B cell (primary cell): ENCODE measurements at regions not wholly inside any gene's neighbourhood (a gene's known extent, or its start where the extent isn't known, plus 50 kb on each side); places are given as distances from the start of the nearest gene placed in this dataset.

Source experiments
- ATAC-seq: fragments of 200-7000 bp; cut with Tn5 transposase; one replicate; pipeline ENCODE4 v1.10.0; 2021; ENCODE audit warnings: low read depth, mild to moderate bottlenecking, moderate number of reproducible peaks, moderate library complexity
- CTCF ChIA-PET: fragments of 350-600 bp; sonication (Branson Sonifier 250); formaldehyde crosslinking; loops from one replicate; lab custom pipeline; 2021; ENCODE audit warnings: antibody characterized with exemption, inconsistent platforms; lab: Charles Lee
- POLR2A ChIA-PET: fragments of 350-600 bp; sonication (Branson Sonifier 250); formaldehyde crosslinking; loops from one replicate; lab custom pipeline; 2021; ENCODE audit warnings: antibody characterized with exemption; lab: Charles Lee
- DNase-seq: peaks from one replicate; pipeline ENCODE4 v3.0.0; 2013
- H2AFZ ChIP-seq: 2 replicates; pipeline ENCODE4 v1.6.1; 2012; ENCODE audit warnings: mild to moderate bottlenecking, low read depth, low read length; ENCODE audit not compliant: insufficient read depth, poor library complexity, severe bottlenecking
- H3K27ac ChIP-seq, 2 donors: 1 replicate in 1 of 2; 2 replicates in 1 of 2; pipeline ENCODE4 v1.5.1; 2012 to 2013; ENCODE audit warnings: low read length in 2 of 2, mild to moderate bottlenecking in 2 of 2, moderate library complexity in 1 of 2
- H3K27me3 ChIP-seq, 4 experiments: fragments of 200-600 bp in 1 of 4; sonication (generic) in 1 of 4; replicated peaks in 1 of 4; 1 replicate in 2 of 4; 2 replicates in 2 of 4; pipeline versions ENCODE4 v1.6.1 to v1.7.0; 2013 to 2016; ENCODE audit warnings: low read length in 3 of 4, mild to moderate bottlenecking in 2 of 4, mixed read lengths in 1 of 4, moderate library complexity in 1 of 4; ENCODE audit not compliant: insufficient read depth in 4 of 4, control insufficient read depth in 3 of 4; ENCODE audit errors: control extremely low read depth in 1 of 4
- H3K36me3 ChIP-seq, 2 experiments: replicated peaks in 1 of 2; 1 replicate in 1 of 2; 2 replicates in 1 of 2; pipeline versions ENCODE4 v1.6.1 to v1.7.1; 2013; ENCODE audit warnings: low read length in 1 of 2; ENCODE audit not compliant: insufficient read depth in 2 of 2, control insufficient read depth in 1 of 2; ENCODE audit errors: control extremely low read depth in 1 of 2, extremely low read depth in 1 of 2
- H3K4me1 ChIP-seq, 2 donors: fragments of 200-600 bp in 1 of 2; sonication (generic) in 1 of 2; 1 replicate in 1 of 2; 2 replicates in 1 of 2; pipeline versions ENCODE4 v1.5.1 to v1.6.1; 2013 to 2017; ENCODE audit warnings: low read length in 2 of 2; ENCODE audit not compliant: control insufficient read depth in 2 of 2, insufficient read depth in 2 of 2
- H3K4me2 ChIP-seq: replicated peaks from 2 replicates; pipeline ENCODE3; 2012; ENCODE audit warnings: mild to moderate bottlenecking, low read depth, low read length; ENCODE audit not compliant: poor library complexity, severe bottlenecking
- H3K4me3 ChIP-seq, 5 experiments: fragments of 200-600 bp in 1 of 5; sonication (generic) in 1 of 5; 1 replicate in 3 of 5; 2 replicates in 2 of 5; pipeline versions ENCODE4 v1.5.1 to v1.7.0; 2011 to 2016; ENCODE audit warnings: low read length in 4 of 5, mild to moderate bottlenecking in 4 of 5, low read depth in 2 of 5, control low read depth in 1 of 5, moderate library complexity in 1 of 5; ENCODE audit not compliant: insufficient read depth in 1 of 5; ENCODE audit errors: control extremely low read depth in 1 of 5, extremely low read depth in 1 of 5
- H3K79me2 ChIP-seq: fragments of 200-600 bp; sonication (generic); one replicate; pipeline ENCODE4 v1.6.0; 2016; ENCODE audit warnings: low read length; ENCODE audit not compliant: control insufficient read depth, insufficient read depth
- H3K9ac ChIP-seq: fragments of 200-600 bp; sonication (generic); 2 replicates; pipeline ENCODE4 v1.6.1; 2017; ENCODE audit warnings: mild to moderate bottlenecking, low read length, moderate library complexity
- H3K9me3 ChIP-seq, 3 donors: one replicate each; pipeline versions ENCODE4 v1.6.1 to v1.7.1; 2013; ENCODE audit warnings: low read length in 2 of 3; ENCODE audit not compliant: control insufficient read depth in 2 of 3, insufficient read depth in 1 of 3; ENCODE audit errors: control extremely low read depth in 1 of 3
- H4K20me1 ChIP-seq: 2 replicates; pipeline ENCODE4 v1.6.0; 2012; ENCODE audit warnings: mild to moderate bottlenecking, low read length; ENCODE audit not compliant: insufficient read depth, control insufficient read depth, poor library complexity, severe bottlenecking
- H3K27ac Mint-ChIP-seq: one replicate; pipeline ENCODE4 v1.8.0; 2021; ENCODE audit warnings: mixed read lengths
- H3K27me3 Mint-ChIP-seq: one replicate; pipeline ENCODE4 v1.8.0; 2021; ENCODE audit warnings: mixed read lengths
- H3K4me1 Mint-ChIP-seq: one replicate; pipeline ENCODE4 v1.8.0; 2021; ENCODE audit warnings: mixed read lengths
- H3K4me3 Mint-ChIP-seq: one replicate; pipeline ENCODE4 v1.8.0; 2021; ENCODE audit warnings: mixed read lengths
- H3K9me3 Mint-ChIP-seq: one replicate; pipeline ENCODE4 v1.8.0; 2022; ENCODE audit warnings: mixed read lengths; ENCODE audit not compliant: insufficient read depth
- EZH2 ChIP-seq: IDR thresholded peaks from 2 replicates; pipeline ENCODE4 v1.6.1; 2012; ENCODE audit warnings: borderline replicate concordance, low read depth, mild to moderate bottlenecking, moderate library complexity, low read length; ENCODE audit not compliant: insufficient read depth, poor library complexity, severe bottlenecking
- WGBS: methylation state at CpG from one replicate; pipeline ENCODE4 v1.1.5; 2013; ENCODE audit warnings: missing lambda C conversion rate; ENCODE audit not compliant: insufficient coverage; 5-methylcytosine and 5-hydroxymethylcytosine counted together
- intact Hi-C: fragments of 100-400 bp; cut with micrococcal nuclease; formaldehyde crosslinking; loops from one replicate; pipeline ENCODE4 v1.10.0; 2022
- TF ChIP-seq, protein P1 (sequence below): fragments of 200-600 bp; IDR thresholded peaks from one replicate; pipeline ENCODE4 v1.8.0; 2022; ENCODE audit warnings: antibody characterized with exemption, mild to moderate bottlenecking

- DNase-seq: no peak
- peaks cover 13% of the 10 kb centered on the region for H3K9me3 Mint-ChIP-seq
- H4K20me1 ChIP-seq: no peaks in the 10 kb centered on the region
- no peak overlapping the region for H3K9ac ChIP-seq
- peaks cover 0 to 2% (median 0%) of the 10 kb centered on the region in 3 donors for H3K9me3 ChIP-seq
- H2AFZ ChIP-seq: no peak overlapping the region
- H3K4me3 Mint-ChIP-seq: no peak overlapping the region
- WGBS: no CpG with 5 or more reads among the region's 7 CpGs
- no peak overlapping the region for H3K27ac Mint-ChIP-seq
- H3K4me1 ChIP-seq: no peaks in the 10 kb centered on the region
- intact Hi-C loops: no loop called here
- no peaks in the 10 kb centered on the region for H3K27me3 Mint-ChIP-seq
- no peak overlapping the region for H3K4me2 ChIP-seq
- H3K79me2 ChIP-seq: no peaks in the 10 kb centered on the region
- no peak overlapping the region for H3K4me3 ChIP-seq
- H3K4me1 Mint-ChIP-seq: no peaks in the 10 kb centered on the region
- no peaks in the 10 kb centered on the region for H3K27me3 ChIP-seq
- TF ChIP-seq, protein P1, sequence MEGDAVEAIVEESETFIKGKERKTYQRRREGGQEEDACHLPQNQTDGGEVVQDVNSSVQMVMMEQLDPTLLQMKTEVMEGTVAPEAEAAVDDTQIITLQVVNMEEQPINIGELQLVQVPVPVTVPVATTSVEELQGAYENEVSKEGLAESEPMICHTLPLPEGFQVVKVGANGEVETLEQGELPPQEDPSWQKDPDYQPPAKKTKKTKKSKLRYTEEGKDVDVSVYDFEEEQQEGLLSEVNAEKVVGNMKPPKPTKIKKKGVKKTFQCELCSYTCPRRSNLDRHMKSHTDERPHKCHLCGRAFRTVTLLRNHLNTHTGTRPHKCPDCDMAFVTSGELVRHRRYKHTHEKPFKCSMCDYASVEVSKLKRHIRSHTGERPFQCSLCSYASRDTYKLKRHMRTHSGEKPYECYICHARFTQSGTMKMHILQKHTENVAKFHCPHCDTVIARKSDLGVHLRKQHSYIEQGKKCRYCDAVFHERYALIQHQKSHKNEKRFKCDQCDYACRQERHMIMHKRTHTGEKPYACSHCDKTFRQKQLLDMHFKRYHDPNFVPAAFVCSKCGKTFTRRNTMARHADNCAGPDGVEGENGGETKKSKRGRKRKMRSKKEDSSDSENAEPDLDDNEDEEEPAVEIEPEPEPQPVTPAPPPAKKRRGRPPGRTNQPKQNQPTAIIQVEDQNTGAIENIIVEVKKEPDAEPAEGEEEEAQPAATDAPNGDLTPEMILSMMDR: no peak
- TF ChIP-seq EZH2: no peak
- ChIA-PET CTCF (no interaction called here), POLR2A (no interaction called here)
- H3K36me3 ChIP-seq: no peaks in the 10 kb centered on the region
- no peak overlapping the region for H3K27ac ChIP-seq
- ATAC-seq: no peak
Measured at GRCh38 chr14:84688297-84689025, 841.5 kb upstream of the FLRT2 start.

- ChIA-PET CTCF (no interaction called here), POLR2A (no interaction called here)
- no peak for DNase-seq
- Histone ChIP-seq H4K20me1 (no peaks in the 10 kb centered on the region), H3K27ac (no peak overlapping the region), H3K4me3 (no peak overlapping the region), H3K4me2 (no peak overlapping the region), H3K9ac (no peak overlapping the region), H3K4me1 (no peaks in the 10 kb centered on the region), H3K9me3 (no peaks in the 10 kb centered on the region), H3K79me2 (no peaks in the 10 kb centered on the region), H3K36me3 (no peaks in the 10 kb centered on the region), H3K27me3 (no peaks in the 10 kb centered on the region), H2AFZ (no peak overlapping the region)
- H3K4me1 Mint-ChIP-seq: no peaks in the 10 kb centered on the region
- no peak overlapping the region for H3K4me3 Mint-ChIP-seq
- intact Hi-C loops: no loop called here
- TF ChIP-seq, protein P1: no peak
- TF ChIP-seq EZH2: no peak
- H3K27me3 Mint-ChIP-seq: no peaks in the 10 kb centered on the region
- ATAC-seq: no peak
- H3K27ac Mint-ChIP-seq: no peak overlapping the region
- no peaks in the 10 kb centered on the region for H3K9me3 Mint-ChIP-seq
Measured at GRCh38 chr14:84694161-84694560, 835.8 kb upstream of the FLRT2 start.
